Left lobe of liver (tissue), 2 donors: ENCODE measurements at regions not wholly inside any gene's neighbourhood (a gene's known extent, or its start where the extent isn't known, plus 50 kb on each side); places are given as distances from the start of the nearest gene placed in this dataset.

Experiments
- ATAC-seq: fragments of 200-7000 bp; cut with Tn5 transposase; one replicate; pipeline ENCODE4 v1.9.1; 2020; ENCODE audit warnings: mild to moderate bottlenecking, moderate library complexity
- DNase-seq: peaks from one replicate; pipeline ENCODE4 v3.0.0-alpha.2; 2020; ENCODE audit warnings: low spot score
- donor health status: DM: no; HTN: no; CAD: no; lungs with moderate emphysema.
- donor health status: DM: no; HTN: yes; CAD: no.

GRCh38 chr6:54710456-54710855, 136.1 kb upstream of the FAM83B start:
- DNase-seq = no peak
- ATAC-seq = no peak

- DNase-seq = no peak
- peak; percentile 62 for ATAC-seq
Measured at GRCh38 chr6:54716010-54716409, 130.6 kb upstream of the FAM83B start.

DNA sequence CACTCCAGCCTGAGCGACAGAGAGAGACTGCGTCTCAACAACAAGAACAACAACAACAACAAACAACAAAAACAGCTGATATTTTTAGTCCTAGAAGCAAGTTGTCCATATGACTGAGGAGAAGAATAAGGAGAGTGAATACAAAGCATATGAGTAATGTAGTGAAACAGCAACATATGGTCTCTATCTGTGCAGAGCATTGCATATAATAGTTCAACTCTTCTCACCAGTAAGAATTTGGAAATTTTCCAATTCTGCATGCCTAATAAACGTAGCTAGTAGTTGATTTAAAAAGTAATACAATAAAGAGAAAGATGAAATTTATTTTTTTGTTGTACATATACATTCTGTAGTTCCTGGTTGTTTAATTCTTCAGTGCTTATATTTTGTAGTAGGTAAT, 129.7 kb upstream of the FAM83B start:
- DNase-seq = no peak
- ATAC-seq = no peak

DNA sequence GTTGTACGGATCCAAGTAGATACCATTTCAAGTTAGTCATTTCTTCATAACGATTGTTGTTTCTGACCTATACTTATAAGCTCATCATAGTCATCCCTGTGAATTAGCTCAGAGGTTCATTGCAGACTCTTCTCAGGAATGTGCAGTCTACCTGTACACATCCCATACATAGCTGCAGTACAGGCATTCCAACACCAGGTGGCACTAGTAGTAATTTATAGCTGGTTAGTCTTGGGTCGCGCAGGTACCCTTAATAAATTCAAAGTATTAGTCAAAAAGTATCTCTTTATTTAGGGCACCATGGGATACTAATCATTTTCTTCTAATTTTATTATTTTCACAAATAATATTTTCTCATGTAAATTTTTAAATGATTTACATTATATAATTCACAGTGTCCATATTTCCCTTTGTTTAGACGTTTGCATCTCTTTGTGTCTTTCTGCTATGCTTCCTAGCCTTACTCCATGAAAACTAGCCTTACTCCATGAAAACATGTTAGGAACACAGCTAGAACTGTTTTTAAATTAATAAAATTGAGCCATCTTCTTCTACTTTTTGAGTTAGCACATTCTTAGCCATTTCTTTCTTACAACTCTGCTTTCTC, 128.6 kb upstream of the FAM83B start:
- ATAC-seq = peak; percentile 67
- DNase-seq = peak; percentile 60

DNA sequence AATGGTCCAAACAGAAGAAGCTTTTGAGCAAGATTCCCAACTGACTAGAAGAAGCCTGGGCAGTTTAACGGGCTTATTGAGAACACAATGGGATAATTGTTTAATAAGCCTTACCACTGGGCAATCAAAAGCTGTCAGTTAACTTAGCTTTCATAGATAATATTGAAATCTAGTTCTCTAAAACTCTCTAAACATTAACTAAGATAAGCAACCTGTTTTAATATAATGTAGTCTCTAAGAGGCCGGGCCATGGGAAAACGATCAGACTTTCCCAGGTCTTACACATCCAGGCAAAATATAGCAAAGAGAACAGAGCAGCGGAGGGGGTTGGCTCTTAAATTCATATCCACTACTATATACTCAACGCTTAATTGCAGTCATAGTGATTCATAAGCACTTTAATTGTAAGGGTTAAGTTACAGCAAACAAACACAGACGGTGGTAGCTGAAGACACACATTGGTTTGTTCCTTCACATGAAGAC, 128.0 kb upstream of the FAM83B start:
- no peak for ATAC-seq
- DNase-seq = no peak

GRCh38 chr6:54719131-54719530, 127.4 kb upstream of the FAM83B start:
- ATAC-seq (no peak), DNase-seq (no peak)

DNA sequence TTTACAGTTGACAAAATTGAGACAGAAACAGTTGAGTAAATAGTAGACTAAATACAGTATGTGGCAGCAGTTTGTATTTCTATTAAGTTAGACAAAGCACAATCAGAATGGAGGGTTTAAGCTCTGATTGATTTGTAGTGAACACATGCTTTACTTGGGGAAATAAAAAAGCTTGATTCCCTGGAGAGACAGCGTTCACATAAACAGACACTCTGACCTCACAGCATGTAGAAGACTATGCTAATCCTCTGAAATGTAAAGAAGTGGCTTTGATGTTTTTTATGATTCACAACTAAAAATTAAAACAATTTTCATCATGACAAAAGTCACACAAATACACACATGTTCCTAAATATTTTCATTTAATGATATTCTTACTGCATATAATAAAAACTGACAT, 126.9 kb upstream of the FAM83B start:
- DNase-seq = no peak
- ATAC-seq = no peak

GRCh38 chr6:54722328-54722727, 124.2 kb upstream of the FAM83B start:
- no peak for ATAC-seq

GRCh38 chr6:54729716-54730115, 116.9 kb upstream of the FAM83B start:
- DNase-seq = no peak

More at GRCh38 chr6:54722328-54722727, 124.2 kb upstream of the FAM83B start:
- no peak for DNase-seq

DNA sequence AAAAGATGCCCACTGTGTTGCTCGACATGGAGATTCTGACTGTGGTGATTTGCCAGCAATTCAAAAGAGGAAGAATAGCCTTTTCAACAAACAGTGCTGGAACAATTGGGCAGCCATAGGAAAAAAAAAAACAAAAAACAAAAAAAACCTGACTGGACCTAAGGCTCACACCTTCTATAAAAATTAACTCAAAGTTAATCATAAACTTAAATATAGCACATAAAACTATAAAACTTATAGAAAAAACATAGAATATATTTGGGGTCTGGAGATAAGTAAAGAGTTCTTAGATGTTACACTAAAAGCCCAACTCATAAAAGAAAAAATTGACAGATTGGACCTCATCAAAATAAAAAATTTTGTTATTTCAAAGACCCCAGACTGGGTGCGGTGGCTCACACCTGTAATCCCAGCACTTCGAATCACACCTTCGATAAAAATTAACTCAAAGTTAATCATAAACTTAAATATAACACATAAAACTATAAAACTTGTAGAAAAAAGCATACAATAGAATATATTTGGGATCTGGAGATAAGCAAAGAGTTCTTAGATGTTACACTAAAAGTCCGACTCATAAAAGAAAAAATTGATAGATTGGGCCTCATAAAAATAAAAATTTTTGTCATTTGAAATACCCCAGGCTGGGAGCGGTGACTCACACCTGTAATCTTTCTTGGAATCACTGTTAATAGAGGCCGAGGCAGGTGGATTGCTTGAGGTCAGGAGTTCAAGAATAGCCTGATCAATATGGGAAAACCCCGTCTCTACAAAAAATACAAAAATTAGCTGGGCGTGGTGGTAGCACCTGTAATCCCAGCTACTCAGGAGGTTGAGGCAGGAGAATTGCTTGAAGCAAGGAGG, 115.6 kb upstream of the FAM83B start:
- no peak for ATAC-seq
- DNase-seq = no peak

More at GRCh38 chr6:54729716-54730115, 116.9 kb upstream of the FAM83B start:
- ATAC-seq = no peak

DNA sequence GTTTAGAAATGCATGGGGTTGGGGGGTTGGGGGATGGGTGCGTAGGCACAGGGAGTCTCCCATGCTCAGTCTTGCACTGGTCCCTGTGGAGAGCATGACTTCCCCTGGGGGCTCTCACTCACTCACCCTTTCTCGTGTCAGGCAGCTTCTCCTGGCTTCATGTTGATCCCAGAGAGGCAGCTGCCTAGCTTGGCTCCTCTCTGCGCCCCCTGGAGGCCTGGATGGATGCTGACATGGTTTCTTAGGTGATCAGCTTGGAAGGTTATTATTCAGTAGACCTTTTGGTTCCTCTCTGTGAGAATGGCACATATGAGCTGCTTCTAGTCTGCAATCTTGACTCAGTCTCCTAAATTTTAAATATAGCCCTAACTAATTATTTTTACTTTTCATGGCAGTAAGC, 109.3 kb upstream of the FAM83B start:
- DNase-seq (no peak), ATAC-seq (peak; percentile 58)

- ATAC-seq (no peak), DNase-seq (no peak)
Measured at GRCh38 chr6:54747955-54748354, 98.6 kb upstream of the FAM83B start.

DNA sequence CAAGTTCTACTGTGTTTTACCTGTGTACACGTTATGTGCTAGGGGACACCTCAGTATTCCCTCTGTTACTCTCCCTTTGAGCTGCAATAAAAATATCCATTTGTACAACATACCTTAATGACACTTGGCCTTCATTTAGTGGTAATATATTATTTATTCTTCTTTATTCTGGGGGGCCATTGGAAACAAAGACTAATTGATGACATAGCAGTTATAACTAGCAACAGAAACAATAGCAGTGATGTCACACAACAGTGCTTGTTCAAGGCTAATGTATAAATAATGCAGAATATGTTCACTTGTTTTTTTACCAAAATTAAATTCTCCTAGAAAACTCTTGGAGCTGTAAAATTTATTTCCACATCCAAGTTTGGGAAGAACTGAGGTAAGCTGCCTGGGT, 92.2 kb upstream of the FAM83B start:
- ATAC-seq (no peak), DNase-seq (no peak)

DNA sequence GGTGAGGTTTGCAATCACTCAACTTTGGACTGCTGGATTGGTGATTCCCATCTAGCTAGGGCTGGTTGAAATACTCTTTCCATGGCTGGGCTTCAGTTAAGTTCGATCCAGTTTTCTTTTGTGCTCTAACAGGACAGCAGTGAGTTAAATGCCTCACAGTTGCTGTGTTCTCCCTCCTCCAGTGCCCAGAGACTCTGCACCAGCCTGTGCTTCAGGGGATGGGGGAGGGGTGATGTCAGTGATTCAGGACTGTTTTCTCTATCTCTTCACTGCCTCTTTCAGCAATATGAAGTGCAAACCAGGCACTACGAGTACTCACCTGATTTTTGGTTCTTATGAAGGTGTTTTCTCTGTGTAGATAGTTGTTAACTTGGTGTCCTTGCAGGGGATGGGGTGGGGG, 88.2 kb upstream of the FAM83B start:
- ATAC-seq (no peak), DNase-seq (no peak)

DNA sequence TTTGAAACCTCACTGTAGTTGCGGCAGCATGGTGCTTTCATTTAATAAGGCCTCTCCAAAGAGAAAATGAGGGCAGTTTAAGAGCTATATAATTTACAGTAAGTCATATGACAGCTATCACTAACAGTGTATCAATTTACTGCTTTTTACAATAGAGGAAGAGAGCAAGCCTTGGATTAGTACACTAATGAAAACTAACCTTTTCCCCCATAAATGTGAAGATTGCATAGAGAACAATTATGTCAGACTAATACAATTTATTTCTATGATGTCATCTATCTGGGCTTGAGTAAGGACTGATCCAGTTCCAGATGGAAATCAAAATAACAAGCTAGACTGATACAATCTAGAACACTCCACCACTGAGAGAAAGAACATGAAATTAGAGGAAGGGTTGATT, 78.1 kb upstream of the FAM83B start:
- no peak for DNase-seq
- ATAC-seq = no peak

- ATAC-seq (no peak), DNase-seq (no peak)
Measured at GRCh38 chr6:54770328-54770727, 76.2 kb upstream of the FAM83B start.

DNA sequence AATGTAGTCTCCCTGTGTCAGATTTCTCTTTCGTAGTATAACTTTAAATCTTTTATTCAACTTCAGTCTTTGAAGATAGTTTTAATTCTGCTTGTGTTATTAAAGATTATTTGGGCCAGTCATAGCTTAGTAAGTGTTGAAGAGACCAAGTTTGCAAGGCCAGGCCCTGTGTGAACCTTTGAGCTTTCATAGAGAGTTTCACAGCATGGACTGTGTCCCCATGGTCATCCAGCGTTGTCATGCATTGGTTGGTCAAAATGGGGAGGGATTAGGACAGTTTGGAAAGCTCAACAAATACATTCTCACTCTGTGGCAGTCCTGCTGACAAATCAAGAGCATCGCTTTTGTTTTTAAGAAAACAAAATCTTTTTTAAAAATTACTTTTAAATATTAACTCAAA, 74.6 kb upstream of the FAM83B start:
- no peak for DNase-seq

DNA sequence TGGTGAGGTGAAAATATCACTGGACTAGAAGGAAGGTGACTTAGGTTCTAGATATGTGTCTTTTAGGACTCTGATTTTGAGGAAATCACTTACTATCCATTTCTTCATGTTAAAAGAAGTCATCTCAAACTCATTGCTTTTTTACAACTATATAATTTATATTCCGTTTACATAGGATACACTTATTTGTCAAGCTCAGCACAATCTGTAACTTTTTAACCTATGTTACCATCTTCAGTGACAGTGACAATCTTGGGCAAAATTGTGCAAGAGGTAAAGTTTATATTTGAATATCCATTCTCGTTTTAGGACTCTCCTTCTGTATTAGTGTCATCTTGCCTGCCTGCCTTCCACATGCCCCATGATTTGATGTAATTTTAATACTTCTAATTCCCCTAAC, 74.0 kb upstream of the FAM83B start:
- DNase-seq (no peak), ATAC-seq (no peak)

More for the DNA sequence above, 74.6 kb upstream of the FAM83B start:
- peak; percentile 75 for ATAC-seq

DNA sequence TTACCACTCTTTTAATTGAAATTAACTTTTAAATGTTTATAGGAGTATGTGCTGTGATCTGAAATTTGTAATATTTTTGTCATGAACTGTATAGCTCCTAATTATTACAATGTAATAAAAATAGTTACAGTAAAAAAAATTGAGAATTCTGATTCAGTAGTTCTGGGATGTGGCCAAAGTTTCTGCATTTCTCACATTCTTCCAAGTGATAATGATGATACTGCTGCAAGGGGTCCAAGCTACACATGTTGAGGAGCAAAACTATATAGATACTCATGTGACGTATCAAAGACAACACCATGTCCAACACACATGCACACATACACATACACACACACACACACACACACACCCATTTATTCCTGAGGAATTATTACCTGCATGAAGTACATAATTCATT, 71.0 kb upstream of the FAM83B start:
- no peak for ATAC-seq
- DNase-seq = no peak

DNA sequence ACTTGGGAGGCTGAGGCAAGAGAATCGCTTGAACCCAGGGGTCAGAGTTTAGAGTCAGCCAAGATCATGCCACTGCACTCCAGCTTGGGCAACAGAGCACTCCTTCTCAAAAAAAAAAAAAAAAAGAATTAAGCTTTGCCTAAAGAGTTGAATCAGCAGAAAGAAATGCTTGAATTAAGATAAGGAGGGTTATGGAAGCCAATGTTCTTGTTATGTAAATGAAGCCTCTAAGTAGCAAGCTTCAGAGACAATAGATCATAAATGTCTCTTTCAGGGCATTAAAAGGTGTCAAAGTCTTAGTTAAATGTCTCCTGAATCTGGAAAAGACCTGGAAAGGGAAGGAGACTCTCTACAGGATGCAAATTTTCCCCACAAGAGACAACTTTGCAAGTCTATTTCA, 69.7 kb upstream of the FAM83B start:
- no peak for DNase-seq
- no peak for ATAC-seq

- no peak for ATAC-seq
- no peak for DNase-seq
Measured at GRCh38 chr6:54778731-54779130, 67.8 kb upstream of the FAM83B start.

GRCh38 chr6:54784011-54784410, 62.6 kb upstream of the FAM83B start:
- DNase-seq = no peak

More at GRCh38 chr6:54784011-54784410, 62.6 kb upstream of the FAM83B start:
- ATAC-seq = no peak
